Coronary artery (tissue), 2 donors: ENCODE measurements at regions not wholly inside any gene's neighbourhood (a gene's known extent, or its start where the extent isn't known, plus 50 kb on each side); places are given as distances from the start of the nearest gene placed in this dataset.

Experiments used
- DNase-seq: peaks from one replicate; pipeline ENCODE4 v3.0.0-alpha.2; 2017; ENCODE audit warnings: low spot score
- H3K27ac ChIP-seq, 2 donors: fragments of 200-600 bp; sonication (generic); one replicate each; pipeline ENCODE4 v1.5.1; 2016 to 2019
- H3K4me3 ChIP-seq: fragments of 200-600 bp; sonication (generic); 2 replicates; pipeline ENCODE4 v1.5.1; 2016; ENCODE audit warnings: mild to moderate bottlenecking, moderate library complexity
- CTCF ChIP-seq: fragments of 200-600 bp; sonication (generic); IDR thresholded peaks from one replicate; pipeline ENCODE4 v1.5.1; 2019; ENCODE audit warnings: antibody characterized with exemption

GRCh38 chr16:73852561-73852960 is 444.1 kb upstream of the PSMD7 start:
- no peak for DNase-seq
- no peak for TF ChIP-seq CTCF
- no peak overlapping the region for H3K27ac ChIP-seq

GRCh38 chr16:73848993-73849392 is 447.6 kb upstream of the PSMD7 start:
- no peak for TF ChIP-seq CTCF
- Histone ChIP-seq H3K4me3 (no peak overlapping the region), H3K27ac (no peak overlapping the region)
- no peak for DNase-seq

More at GRCh38 chr16:73852561-73852960, 444.1 kb upstream of the PSMD7 start:
- no peak overlapping the region for H3K4me3 ChIP-seq

GRCh38 chr16:73847090-73847489 is 449.5 kb upstream of the PSMD7 start:
- Histone ChIP-seq H3K4me3 (no peak overlapping the region), H3K27ac (no peak overlapping the region)
- DNase-seq = no peak
- no peak for TF ChIP-seq CTCF

GRCh38 chr16:73846356-73846755 is 450.3 kb upstream of the PSMD7 start:
- no peak overlapping the region for H3K4me3 ChIP-seq
- H3K27ac ChIP-seq = no peak overlapping the region
- no peak for TF ChIP-seq CTCF
- DNase-seq = no peak

GRCh38 chr16:73846007-73846330 is 450.6 kb upstream of the PSMD7 start:
- no peak for TF ChIP-seq CTCF
- no peak overlapping the region for H3K4me3 ChIP-seq
- no peak for DNase-seq
- no peak overlapping the region for H3K27ac ChIP-seq

GRCh38 chr16:73845238-73846006 is 451.2 kb upstream of the PSMD7 start:
- TF ChIP-seq CTCF = no peak
- DNase-seq = no peak
- Histone ChIP-seq H3K27ac (no peak overlapping the region), H3K4me3 (no peak overlapping the region)

- Histone ChIP-seq H3K4me3 (no peak overlapping the region), H3K27ac (no peak overlapping the region)
- no peak for DNase-seq
- TF ChIP-seq CTCF = no peak
Observed at GRCh38 chr16:73840728-73841127, 455.9 kb upstream of the PSMD7 start.
